B cell (primary cell): ENCODE measurements at regions not wholly inside any gene's neighbourhood (a gene's known extent, or its start where the extent isn't known, plus 50 kb on each side); places are given as distances from the start of the nearest gene placed in this dataset.

Experiments used
- ATAC-seq: fragments of 200-7000 bp; cut with Tn5 transposase; one replicate; pipeline ENCODE4 v1.10.0; 2021; ENCODE audit warnings: low read depth, mild to moderate bottlenecking, moderate number of reproducible peaks, moderate library complexity
- CTCF ChIA-PET: fragments of 350-600 bp; sonication (Branson Sonifier 250); formaldehyde crosslinking; loops from one replicate; lab custom pipeline; 2021; ENCODE audit warnings: antibody characterized with exemption, inconsistent platforms; lab: Charles Lee
- POLR2A ChIA-PET: fragments of 350-600 bp; sonication (Branson Sonifier 250); formaldehyde crosslinking; loops from one replicate; lab custom pipeline; 2021; ENCODE audit warnings: antibody characterized with exemption; lab: Charles Lee
- DNase-seq: peaks from one replicate; pipeline ENCODE4 v3.0.0; 2013
- H2AFZ ChIP-seq: 2 replicates; pipeline ENCODE4 v1.6.1; 2012; ENCODE audit warnings: mild to moderate bottlenecking, low read depth, low read length; ENCODE audit not compliant: insufficient read depth, poor library complexity, severe bottlenecking
- H3K27ac ChIP-seq, 2 donors: 1 replicate in 1 of 2; 2 replicates in 1 of 2; pipeline ENCODE4 v1.5.1; 2012 to 2013; ENCODE audit warnings: low read length in 2 of 2, mild to moderate bottlenecking in 2 of 2, moderate library complexity in 1 of 2
- H3K27me3 ChIP-seq, 4 experiments: fragments of 200-600 bp in 1 of 4; sonication (generic) in 1 of 4; replicated peaks in 1 of 4; 1 replicate in 2 of 4; 2 replicates in 2 of 4; pipeline versions ENCODE4 v1.6.1 to v1.7.0; 2013 to 2016; ENCODE audit warnings: low read length in 3 of 4, mild to moderate bottlenecking in 2 of 4, mixed read lengths in 1 of 4, moderate library complexity in 1 of 4; ENCODE audit not compliant: insufficient read depth in 4 of 4, control insufficient read depth in 3 of 4; ENCODE audit errors: control extremely low read depth in 1 of 4
- H3K36me3 ChIP-seq, 2 experiments: replicated peaks in 1 of 2; 1 replicate in 1 of 2; 2 replicates in 1 of 2; pipeline versions ENCODE4 v1.6.1 to v1.7.1; 2013; ENCODE audit warnings: low read length in 1 of 2; ENCODE audit not compliant: insufficient read depth in 2 of 2, control insufficient read depth in 1 of 2; ENCODE audit errors: control extremely low read depth in 1 of 2, extremely low read depth in 1 of 2
- H3K4me1 ChIP-seq, 2 donors: fragments of 200-600 bp in 1 of 2; sonication (generic) in 1 of 2; 1 replicate in 1 of 2; 2 replicates in 1 of 2; pipeline versions ENCODE4 v1.5.1 to v1.6.1; 2013 to 2017; ENCODE audit warnings: low read length in 2 of 2; ENCODE audit not compliant: control insufficient read depth in 2 of 2, insufficient read depth in 2 of 2
- H3K4me2 ChIP-seq: replicated peaks from 2 replicates; pipeline ENCODE3; 2012; ENCODE audit warnings: mild to moderate bottlenecking, low read depth, low read length; ENCODE audit not compliant: poor library complexity, severe bottlenecking
- H3K4me3 ChIP-seq, 5 experiments: fragments of 200-600 bp in 1 of 5; sonication (generic) in 1 of 5; 1 replicate in 3 of 5; 2 replicates in 2 of 5; pipeline versions ENCODE4 v1.5.1 to v1.7.0; 2011 to 2016; ENCODE audit warnings: low read length in 4 of 5, mild to moderate bottlenecking in 4 of 5, low read depth in 2 of 5, control low read depth in 1 of 5, moderate library complexity in 1 of 5; ENCODE audit not compliant: insufficient read depth in 1 of 5; ENCODE audit errors: control extremely low read depth in 1 of 5, extremely low read depth in 1 of 5
- H3K79me2 ChIP-seq: fragments of 200-600 bp; sonication (generic); one replicate; pipeline ENCODE4 v1.6.0; 2016; ENCODE audit warnings: low read length; ENCODE audit not compliant: control insufficient read depth, insufficient read depth
- H3K9ac ChIP-seq: fragments of 200-600 bp; sonication (generic); 2 replicates; pipeline ENCODE4 v1.6.1; 2017; ENCODE audit warnings: mild to moderate bottlenecking, low read length, moderate library complexity
- H3K9me3 ChIP-seq, 3 donors: one replicate each; pipeline versions ENCODE4 v1.6.1 to v1.7.1; 2013; ENCODE audit warnings: low read length in 2 of 3; ENCODE audit not compliant: control insufficient read depth in 2 of 3, insufficient read depth in 1 of 3; ENCODE audit errors: control extremely low read depth in 1 of 3
- H4K20me1 ChIP-seq: 2 replicates; pipeline ENCODE4 v1.6.0; 2012; ENCODE audit warnings: mild to moderate bottlenecking, low read length; ENCODE audit not compliant: insufficient read depth, control insufficient read depth, poor library complexity, severe bottlenecking
- H3K27ac Mint-ChIP-seq: one replicate; pipeline ENCODE4 v1.8.0; 2021; ENCODE audit warnings: mixed read lengths
- H3K27me3 Mint-ChIP-seq: one replicate; pipeline ENCODE4 v1.8.0; 2021; ENCODE audit warnings: mixed read lengths
- H3K4me1 Mint-ChIP-seq: one replicate; pipeline ENCODE4 v1.8.0; 2021; ENCODE audit warnings: mixed read lengths
- H3K4me3 Mint-ChIP-seq: one replicate; pipeline ENCODE4 v1.8.0; 2021; ENCODE audit warnings: mixed read lengths
- H3K9me3 Mint-ChIP-seq: one replicate; pipeline ENCODE4 v1.8.0; 2022; ENCODE audit warnings: mixed read lengths; ENCODE audit not compliant: insufficient read depth
- WGBS: methylation state at CpG from one replicate; pipeline ENCODE4 v1.1.5; 2013; ENCODE audit warnings: missing lambda C conversion rate; ENCODE audit not compliant: insufficient coverage; 5-methylcytosine and 5-hydroxymethylcytosine counted together
- intact Hi-C: fragments of 100-400 bp; cut with micrococcal nuclease; formaldehyde crosslinking; loops from one replicate; pipeline ENCODE4 v1.10.0; 2022
- TF ChIP-seq, protein P1 (sequence below): fragments of 200-600 bp; IDR thresholded peaks from one replicate; pipeline ENCODE4 v1.8.0; 2022; ENCODE audit warnings: antibody characterized with exemption, mild to moderate bottlenecking

DNA sequence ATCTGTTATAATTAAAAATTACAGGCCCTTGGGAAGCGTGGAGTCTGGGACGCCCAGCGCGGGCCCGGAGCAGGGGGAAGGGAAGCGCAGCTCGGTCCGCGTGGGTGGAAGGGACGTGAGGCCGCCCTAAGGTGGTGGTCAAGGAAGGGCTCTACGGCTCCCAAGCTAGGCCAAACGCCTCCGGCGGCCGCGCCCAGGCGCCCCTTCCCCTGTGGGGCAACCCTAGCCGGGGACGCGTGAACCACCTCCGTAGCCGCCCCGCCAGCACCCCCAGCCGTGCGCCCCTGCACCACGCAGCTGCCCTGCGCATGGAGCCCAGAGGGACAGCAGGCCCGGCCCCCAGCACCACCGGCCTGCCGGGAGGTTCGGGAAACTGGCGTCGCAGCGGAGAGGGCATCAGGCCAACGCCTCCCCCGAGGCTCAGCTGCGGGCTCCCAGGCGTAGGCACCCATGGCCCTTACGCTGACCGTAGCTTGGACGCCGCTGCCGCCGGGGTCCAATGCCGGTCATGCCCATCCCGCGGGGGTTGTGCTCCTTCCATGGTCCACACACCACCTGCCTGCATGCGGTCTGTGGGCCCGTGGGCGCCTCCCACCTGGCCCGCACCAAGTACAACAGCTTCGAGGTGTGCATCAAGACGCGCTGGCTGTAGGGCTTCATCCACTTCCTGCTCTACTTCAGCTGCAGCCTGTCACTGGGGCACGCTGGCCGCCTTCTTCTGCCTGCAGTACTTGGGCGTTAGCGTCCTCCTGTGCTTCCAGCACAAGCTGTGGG lies 166.7 kb downstream of the SEPTIN7 start:
- POLR2A ChIA-PET = no interaction called here

More for the DNA sequence above, 166.7 kb downstream of the SEPTIN7 start:
- Mint-ChIP-seq H3K4me3 (no peak overlapping the region), H3K27me3 (peaks cover 21% of the 10 kb centered on the region), H3K4me1 (peaks cover 4% of the 10 kb centered on the region), H3K27ac (no peak overlapping the region), H3K9me3 (no peaks in the 10 kb centered on the region)
- no peak overlapping the region for H3K4me2 ChIP-seq
- CTCF ChIA-PET = interaction anchor here (2.5 kb wide), 1 partner anchor 51 kb away, joined by 9 read pairs; no protein-coding TSS in a partner anchor
- H3K79me2 ChIP-seq = no peaks in the 10 kb centered on the region
- H3K36me3 ChIP-seq = no peaks in the 10 kb centered on the region
- 60% methylated on average over 59 of the region's 59 CpGs for WGBS
- ATAC-seq (no peak), DNase-seq (no peak)
- H3K27me3 ChIP-seq = peaks cover 0 to 10% (median 3%) of the 10 kb centered on the region in 4 experiments
- intact Hi-C loops = no loop called here
- peaks cover 3 to 7% of the 10 kb centered on the region in 2 donors for H3K4me1 ChIP-seq
- no peaks in the 10 kb centered on the region for H3K9me3 ChIP-seq
- H3K4me3 ChIP-seq = no peak overlapping the region
- TF ChIP-seq, protein P1, sequence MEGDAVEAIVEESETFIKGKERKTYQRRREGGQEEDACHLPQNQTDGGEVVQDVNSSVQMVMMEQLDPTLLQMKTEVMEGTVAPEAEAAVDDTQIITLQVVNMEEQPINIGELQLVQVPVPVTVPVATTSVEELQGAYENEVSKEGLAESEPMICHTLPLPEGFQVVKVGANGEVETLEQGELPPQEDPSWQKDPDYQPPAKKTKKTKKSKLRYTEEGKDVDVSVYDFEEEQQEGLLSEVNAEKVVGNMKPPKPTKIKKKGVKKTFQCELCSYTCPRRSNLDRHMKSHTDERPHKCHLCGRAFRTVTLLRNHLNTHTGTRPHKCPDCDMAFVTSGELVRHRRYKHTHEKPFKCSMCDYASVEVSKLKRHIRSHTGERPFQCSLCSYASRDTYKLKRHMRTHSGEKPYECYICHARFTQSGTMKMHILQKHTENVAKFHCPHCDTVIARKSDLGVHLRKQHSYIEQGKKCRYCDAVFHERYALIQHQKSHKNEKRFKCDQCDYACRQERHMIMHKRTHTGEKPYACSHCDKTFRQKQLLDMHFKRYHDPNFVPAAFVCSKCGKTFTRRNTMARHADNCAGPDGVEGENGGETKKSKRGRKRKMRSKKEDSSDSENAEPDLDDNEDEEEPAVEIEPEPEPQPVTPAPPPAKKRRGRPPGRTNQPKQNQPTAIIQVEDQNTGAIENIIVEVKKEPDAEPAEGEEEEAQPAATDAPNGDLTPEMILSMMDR = no peak
- peak overlapping the region; percentile 33 for H2AFZ ChIP-seq
- H3K27ac ChIP-seq = no peak overlapping the region
- H3K9ac ChIP-seq = no peak overlapping the region
- no peaks in the 10 kb centered on the region for H4K20me1 ChIP-seq
